Loucy (cell line): ENCODE measurements at regions not wholly inside any gene's neighbourhood (a gene's known extent, or its start where the extent isn't known, plus 50 kb on each side); places are given as distances from the start of the nearest gene placed in this dataset.
A peak's percentile ranks its signal among the peaks of the same experiment; 100 is the strongest.

Experiments
- H2AFZ ChIP-seq: fragments of 200-600 bp; sonication (generic); 2 replicates; pipeline ENCODE4 v1.6.0; 2016; ENCODE audit warnings: antibody characterized with exemption, mild to moderate bottlenecking, low read length, moderate library complexity
- H3F3A ChIP-seq: fragments of 200-600 bp; 2 replicates; pipeline ENCODE4 v1.6.0; 2016; ENCODE audit warnings: antibody characterized with exemption, low read depth, mild to moderate bottlenecking
- H3K27me3 ChIP-seq: fragments of 200-600 bp; sonication (generic); 2 replicates; pipeline ENCODE4 v1.6.1; 2014; ENCODE audit warnings: low read length, mild to moderate bottlenecking; ENCODE audit not compliant: insufficient read depth, poor library complexity, severe bottlenecking
- H3K36me3 ChIP-seq: fragments of 200-600 bp; sonication (generic); 2 replicates; pipeline ENCODE4 v1.6.1; 2016; ENCODE audit warnings: low read length; ENCODE audit not compliant: insufficient read depth
- H3K4me1 ChIP-seq: fragments of 200-600 bp; sonication (generic); 2 replicates; pipeline ENCODE4 v1.5.1; 2014; ENCODE audit warnings: low read length, mild to moderate bottlenecking; ENCODE audit not compliant: insufficient read depth, poor library complexity, severe bottlenecking
- H3K4me2 ChIP-seq: fragments of 200-600 bp; sonication (generic); 2 replicates; pipeline ENCODE4 v1.6.0; 2014; ENCODE audit warnings: antibody characterized with exemption, low read length, low read depth, mild to moderate bottlenecking; ENCODE audit not compliant: poor library complexity, severe bottlenecking
- H3K4me3 ChIP-seq: fragments of 200-600 bp; sonication (generic); 2 replicates; pipeline ENCODE4 v1.5.1; 2014; ENCODE audit warnings: low read length, mild to moderate bottlenecking, mixed read lengths; ENCODE audit not compliant: poor library complexity, severe bottlenecking
- H3K79me2 ChIP-seq: fragments of 200-600 bp; sonication (generic); 2 replicates; pipeline ENCODE4 v1.6.1; 2014; ENCODE audit warnings: low read length; ENCODE audit not compliant: insufficient read depth
- H3K9ac ChIP-seq: fragments of 200-600 bp; sonication (generic); 2 replicates; pipeline ENCODE4 v1.6.0; 2014; ENCODE audit warnings: mild to moderate bottlenecking, low read depth, low read length, moderate library complexity; ENCODE audit not compliant: poor library complexity, severe bottlenecking
- H3K9me2 ChIP-seq: fragments of 200-600 bp; sonication (generic); replicated peaks from 2 replicates; pipeline ENCODE4 v1.6.1; 2016; ENCODE audit warnings: low read depth, low read length, mixed read lengths
- H3K9me3 ChIP-seq: fragments of 200-600 bp; sonication (generic); 2 replicates; pipeline ENCODE4 v1.6.1; 2014; ENCODE audit warnings: mild to moderate bottlenecking, antibody characterized with exemption, low read length, low read depth; ENCODE audit not compliant: insufficient read depth
- H4K20me1 ChIP-seq: fragments of 200-600 bp; sonication (generic); 2 replicates; pipeline ENCODE4 v1.6.0; 2014; ENCODE audit warnings: antibody characterized with exemption, low read length, mild to moderate bottlenecking; ENCODE audit not compliant: insufficient read depth, poor library complexity, severe bottlenecking
- EZH2phosphoT487 ChIP-seq: fragments of 200-600 bp; IDR thresholded peaks from 2 replicates; pipeline ENCODE4 v1.6.1; 2018; ENCODE audit warnings: antibody characterized with exemption, mild to moderate bottlenecking, moderate library complexity, borderline replicate concordance
- TF ChIP-seq, protein P1 (sequence below): fragments of 200-600 bp; sonication (generic); conservative IDR thresholded peaks from 2 replicates; pipeline ENCODE4 v1.5.1; 2014; ENCODE audit warnings: mild to moderate bottlenecking, antibody characterized with exemption, low read length

DNA sequence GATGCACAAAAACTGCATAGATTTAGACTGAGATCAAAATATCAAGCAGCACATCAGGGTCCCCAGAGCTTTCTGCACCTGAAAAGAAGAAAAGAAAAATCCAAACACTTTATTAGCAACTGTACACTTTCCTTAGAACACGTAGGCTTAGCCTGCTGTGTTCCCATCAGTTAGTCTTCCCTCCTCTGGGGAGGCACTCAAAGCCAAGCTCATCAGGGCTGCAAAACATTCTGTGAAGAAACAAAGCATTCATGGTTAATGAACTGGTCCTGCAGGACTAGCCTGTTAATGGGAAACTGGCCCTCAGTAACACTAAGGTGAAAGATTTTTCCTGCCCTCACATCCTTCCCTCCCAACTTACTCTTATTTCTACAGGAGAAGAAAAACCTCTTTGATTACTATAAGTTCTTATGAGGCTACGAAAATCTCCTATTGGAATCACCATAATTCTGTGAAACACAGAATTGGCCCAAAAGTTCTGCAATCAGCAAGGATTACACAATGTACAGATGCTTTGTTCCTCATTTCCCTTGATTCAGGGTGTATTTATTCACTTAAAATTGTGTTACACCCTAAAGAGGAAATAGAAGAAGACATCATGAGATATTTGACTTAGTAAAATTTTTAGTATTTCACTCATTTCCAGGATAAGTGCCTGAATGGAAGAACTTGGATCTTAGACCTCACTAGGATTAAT, 901.0 kb upstream of the MAP3K7 start:
- Histone ChIP-seq H3F3A (no peaks in the 10 kb centered on the region), H3K4me1 (peaks cover 5% of the 10 kb centered on the region), H3K4me2 (no peak overlapping the region), H3K9me3 (no peaks in the 10 kb centered on the region), H4K20me1 (no peaks in the 10 kb centered on the region), H2AFZ (no peak overlapping the region), H3K36me3 (no peaks in the 10 kb centered on the region), H3K4me3 (no peak overlapping the region), H3K9me2 (no peaks in the 10 kb centered on the region), H3K9ac (no peak overlapping the region), H3K79me2 (no peaks in the 10 kb centered on the region), H3K27me3 (no peaks in the 10 kb centered on the region)
- TF ChIP-seq, protein P1, sequence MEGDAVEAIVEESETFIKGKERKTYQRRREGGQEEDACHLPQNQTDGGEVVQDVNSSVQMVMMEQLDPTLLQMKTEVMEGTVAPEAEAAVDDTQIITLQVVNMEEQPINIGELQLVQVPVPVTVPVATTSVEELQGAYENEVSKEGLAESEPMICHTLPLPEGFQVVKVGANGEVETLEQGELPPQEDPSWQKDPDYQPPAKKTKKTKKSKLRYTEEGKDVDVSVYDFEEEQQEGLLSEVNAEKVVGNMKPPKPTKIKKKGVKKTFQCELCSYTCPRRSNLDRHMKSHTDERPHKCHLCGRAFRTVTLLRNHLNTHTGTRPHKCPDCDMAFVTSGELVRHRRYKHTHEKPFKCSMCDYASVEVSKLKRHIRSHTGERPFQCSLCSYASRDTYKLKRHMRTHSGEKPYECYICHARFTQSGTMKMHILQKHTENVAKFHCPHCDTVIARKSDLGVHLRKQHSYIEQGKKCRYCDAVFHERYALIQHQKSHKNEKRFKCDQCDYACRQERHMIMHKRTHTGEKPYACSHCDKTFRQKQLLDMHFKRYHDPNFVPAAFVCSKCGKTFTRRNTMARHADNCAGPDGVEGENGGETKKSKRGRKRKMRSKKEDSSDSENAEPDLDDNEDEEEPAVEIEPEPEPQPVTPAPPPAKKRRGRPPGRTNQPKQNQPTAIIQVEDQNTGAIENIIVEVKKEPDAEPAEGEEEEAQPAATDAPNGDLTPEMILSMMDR, result no peak
- no peak for TF ChIP-seq EZH2phosphoT487

DNA sequence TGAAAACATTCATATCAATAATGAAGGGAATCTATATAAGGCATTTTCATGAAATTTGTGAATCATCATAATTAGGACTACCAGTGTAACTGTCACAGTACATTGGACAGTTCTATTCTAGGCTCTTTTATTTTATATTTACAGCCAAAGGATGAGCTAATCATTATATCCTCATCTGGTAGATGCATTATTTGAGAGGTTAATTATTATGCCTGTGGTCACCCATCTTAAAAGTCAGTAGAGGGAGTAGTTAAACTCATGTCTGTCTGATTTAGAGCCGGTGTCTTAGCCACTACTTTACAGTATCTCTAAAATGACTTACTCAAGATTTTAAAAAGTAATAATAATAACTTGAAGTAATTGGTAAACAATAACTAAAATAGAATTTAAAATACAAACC, 899.3 kb upstream of the MAP3K7 start:
- Histone ChIP-seq H3K9ac (no peak overlapping the region), H3K4me3 (no peak overlapping the region), H4K20me1 (no peaks in the 10 kb centered on the region), H3K4me1 (peaks cover 5% of the 10 kb centered on the region), H2AFZ (no peak overlapping the region), H3K27me3 (no peaks in the 10 kb centered on the region), H3K9me2 (no peaks in the 10 kb centered on the region), H3F3A (no peaks in the 10 kb centered on the region), H3K9me3 (no peaks in the 10 kb centered on the region), H3K4me2 (no peak overlapping the region), H3K36me3 (no peaks in the 10 kb centered on the region), H3K79me2 (no peaks in the 10 kb centered on the region)
- no peak for TF ChIP-seq EZH2phosphoT487
- TF ChIP-seq, protein P1, result no peak

DNA sequence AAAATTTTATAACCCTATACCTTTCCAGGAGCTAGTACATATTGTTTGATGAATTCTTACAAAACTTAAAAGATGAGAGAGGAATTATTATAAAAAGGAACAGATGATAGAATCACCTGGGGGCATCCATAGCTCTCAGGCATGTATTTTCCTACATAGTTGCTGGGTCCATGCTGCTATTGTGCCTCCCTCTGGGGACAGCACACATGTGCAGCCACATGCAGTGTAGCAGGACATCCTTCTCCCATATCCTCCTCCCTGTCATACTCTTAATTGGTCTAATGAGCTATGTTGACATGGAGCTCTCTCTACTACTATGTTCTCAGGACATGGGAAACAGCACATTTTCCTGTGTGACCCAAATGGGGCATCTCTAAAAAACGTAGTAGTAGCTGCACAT, 898.2 kb upstream of the MAP3K7 start:
- Histone ChIP-seq H3K4me2 (no peak overlapping the region), H3K9me3 (no peaks in the 10 kb centered on the region), H3K79me2 (no peaks in the 10 kb centered on the region), H4K20me1 (no peaks in the 10 kb centered on the region), H3K9me2 (no peaks in the 10 kb centered on the region), H3K4me3 (no peak overlapping the region), H3K27me3 (no peaks in the 10 kb centered on the region), H3K9ac (no peak overlapping the region), H3F3A (no peaks in the 10 kb centered on the region), H3K4me1 (peaks cover 5% of the 10 kb centered on the region), H2AFZ (no peak overlapping the region), H3K36me3 (no peaks in the 10 kb centered on the region)
- TF ChIP-seq, protein P1, result peak; percentile 47
- TF ChIP-seq EZH2phosphoT487, result no peak
